Fibroblast of mammary gland (primary cell): ENCODE measurements at regions not wholly inside any gene's neighbourhood (a gene's known extent, or its start where the extent isn't known, plus 50 kb on each side); places are given as distances from the start of the nearest gene placed in this dataset.

Source experiments
- DNase-seq: peaks from one replicate; pipeline ENCODE4 v3.0.0-alpha.2; 2010; ENCODE audit warnings: low read depth
- H3K4me3 ChIP-seq: 2 replicates; pipeline ENCODE4 v1.5.1; 2011; ENCODE audit warnings: low read depth, mild to moderate bottlenecking, low read length, moderate library complexity; ENCODE audit not compliant: control insufficient read depth
- CTCF ChIP-seq: conservative IDR thresholded peaks from 2 replicates; pipeline ENCODE4 v1.5.1; 2011; ENCODE audit warnings: low read depth, low read length, inconsistent platforms; ENCODE audit not compliant: control insufficient read depth, insufficient read depth

DNA sequence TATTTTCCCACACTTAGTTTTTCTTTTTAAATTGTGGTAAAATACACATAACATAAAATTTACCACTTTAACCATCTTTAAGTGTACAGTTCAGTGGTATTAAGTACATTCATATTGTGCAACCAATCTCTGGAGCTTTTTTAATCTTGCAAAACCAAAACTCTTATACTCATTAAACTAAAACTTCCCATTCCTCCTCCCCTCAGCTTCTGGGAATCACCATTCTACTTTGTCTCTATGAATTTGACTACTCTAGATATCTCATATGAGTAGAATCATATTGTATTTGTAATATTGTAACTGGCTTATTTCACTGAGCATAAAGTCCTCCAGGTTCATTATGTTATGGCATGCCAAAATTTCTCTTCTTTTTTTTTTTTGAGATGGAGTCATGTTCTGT is 86.4 kb upstream of the JAZF1 start:
- no peak for DNase-seq
- H3K4me3 ChIP-seq: no peak overlapping the region
- no peak for TF ChIP-seq CTCF

DNA sequence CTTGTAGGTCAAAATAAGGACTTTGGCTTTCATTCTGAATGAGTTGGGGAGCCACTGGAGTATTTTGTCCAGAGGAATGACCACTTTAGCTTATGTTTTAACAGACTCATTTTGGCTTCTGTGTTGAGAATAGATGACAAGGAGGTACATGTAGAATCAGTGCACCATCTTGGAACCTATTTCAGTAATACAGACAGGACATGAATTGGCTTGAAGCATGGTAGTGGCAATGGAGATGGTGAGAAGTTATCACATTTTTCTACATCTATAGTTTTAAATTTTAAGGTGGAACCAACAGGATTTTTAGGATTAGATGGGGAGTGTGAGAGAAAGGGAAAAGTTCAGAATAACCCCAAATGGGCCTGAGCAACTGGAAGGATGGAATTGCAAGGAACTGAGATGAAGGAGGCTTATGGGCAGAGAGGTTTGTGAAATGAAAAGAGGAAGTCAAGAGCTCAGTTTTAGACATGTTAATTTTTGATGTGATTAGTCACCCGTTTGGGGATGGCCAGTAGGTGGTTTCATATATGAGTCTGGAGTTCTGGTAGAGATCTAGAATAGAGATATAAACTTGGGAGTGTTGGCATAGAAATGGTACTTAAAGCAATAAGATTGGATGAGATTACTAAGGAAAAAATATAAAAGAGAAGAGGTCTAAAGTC is 89.2 kb upstream of the JAZF1 start:
- TF ChIP-seq CTCF: no peak
- no peak overlapping the region for H3K4me3 ChIP-seq
- no peak for DNase-seq

DNA sequence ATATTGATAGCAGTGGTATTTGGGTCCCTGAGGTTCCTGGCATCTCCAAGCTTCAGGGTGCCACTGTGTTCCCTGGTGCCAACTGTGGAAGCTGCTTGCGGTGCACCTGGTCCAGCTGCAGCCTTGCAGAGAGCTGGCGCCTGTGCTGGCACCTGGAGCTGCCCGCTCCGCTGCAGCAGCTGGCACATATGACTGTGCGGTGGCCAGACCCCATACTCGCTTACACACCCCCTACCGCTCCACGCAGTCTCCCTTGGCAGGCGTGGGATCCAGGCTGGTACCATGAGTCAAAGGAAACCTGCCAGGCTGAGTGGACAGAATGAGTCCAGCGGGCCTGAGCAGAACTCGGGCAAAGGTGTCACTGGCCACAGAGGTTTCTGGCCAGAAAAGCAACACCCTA is 89.9 kb upstream of the JAZF1 start:
- TF ChIP-seq CTCF: no peak
- H3K4me3 ChIP-seq: no peak overlapping the region
- DNase-seq: no peak

GRCh38 chr7:28272461-28272877 is 91.9 kb upstream of the JAZF1 start:
- peak; percentile 69 for DNase-seq
- H3K4me3 ChIP-seq: no peak overlapping the region
- peak; percentile 89 for TF ChIP-seq CTCF

GRCh38 chr7:28276298-28276697 is 95.7 kb upstream of the JAZF1 start:
- no peak for DNase-seq
- no peak for TF ChIP-seq CTCF
- H3K4me3 ChIP-seq: no peak overlapping the region

- TF ChIP-seq CTCF: no peak
- no peak for DNase-seq
Observed at GRCh38 chr7:28277364-28277763, 96.8 kb upstream of the JAZF1 start.

DNA sequence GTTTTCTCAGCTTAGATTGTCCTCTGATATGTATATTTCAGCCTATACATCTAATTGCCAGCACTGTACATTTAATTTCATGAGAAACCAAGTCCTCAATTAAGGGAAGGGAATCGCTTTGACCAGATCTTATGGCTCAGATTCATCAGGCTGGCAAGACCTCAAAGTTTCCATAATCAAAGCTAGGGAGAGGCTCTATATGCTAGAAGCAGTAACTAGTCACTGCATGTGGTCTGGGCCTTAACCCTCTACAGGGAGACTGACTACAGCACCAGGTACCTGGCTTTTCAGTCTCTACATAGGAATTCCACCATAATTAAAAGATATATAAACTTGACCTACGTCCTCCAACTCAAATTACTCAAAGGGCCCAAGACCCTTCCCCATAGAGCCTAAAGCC is 97.4 kb upstream of the JAZF1 start:
- TF ChIP-seq CTCF: no peak
- H3K4me3 ChIP-seq: no peak overlapping the region
- no peak for DNase-seq

More at GRCh38 chr7:28277364-28277763, 96.8 kb upstream of the JAZF1 start:
- H3K4me3 ChIP-seq: no peak overlapping the region
